Activated naive CD4-positive, alpha-beta T cell treated with anti-CD3 and anti-CD28 coated beads, Interleukin-2, amount 50 U/mL, for 24 hours (primary cell): ENCODE measurements at regions not wholly inside any gene's neighbourhood (a gene's known extent, or its start where the extent isn't known, plus 50 kb on each side); places are given as distances from the start of the nearest gene placed in this dataset.

Experiments used
- H3K27ac Mint-ChIP-seq: one replicate; pipeline ENCODE4 v1.8.0; 2021; ENCODE audit warnings: mild to moderate bottlenecking, mixed read lengths
- H3K27me3 Mint-ChIP-seq: one replicate; pipeline ENCODE4 v1.8.0; 2021; ENCODE audit warnings: mixed read lengths
- H3K36me3 Mint-ChIP-seq: one replicate; pipeline ENCODE4 v1.8.0; 2021; ENCODE audit warnings: mixed read lengths
- H3K4me1 Mint-ChIP-seq: one replicate; pipeline ENCODE4 v1.8.0; 2021; ENCODE audit warnings: mixed read lengths
- H3K4me3 Mint-ChIP-seq: one replicate; pipeline ENCODE4 v1.8.0; 2021; ENCODE audit warnings: mild to moderate bottlenecking, mixed read lengths
- H3K9me3 Mint-ChIP-seq: one replicate; pipeline ENCODE4 v1.8.0; 2021; ENCODE audit warnings: mixed read lengths

GRCh38 chr6:66655420-66655819 lies 948.4 kb upstream of the EYS start:
- Mint-ChIP-seq H3K4me1 (no peaks in the 10 kb centered on the region), H3K27me3 (no peaks in the 10 kb centered on the region), H3K27ac (no peak overlapping the region), H3K9me3 (no peaks in the 10 kb centered on the region), H3K36me3 (no peaks in the 10 kb centered on the region), H3K4me3 (no peak overlapping the region)

- Mint-ChIP-seq H3K9me3 (no peaks in the 10 kb centered on the region), H3K27ac (no peak overlapping the region), H3K27me3 (no peaks in the 10 kb centered on the region), H3K4me1 (no peaks in the 10 kb centered on the region), H3K4me3 (no peak overlapping the region), H3K36me3 (no peaks in the 10 kb centered on the region)
These were observed 931.5 kb upstream of the EYS start for GRCh38 chr6:66638518-66638917.

GRCh38 chr6:66638099-66638498 lies 931.1 kb upstream of the EYS start:
- H3K27ac Mint-ChIP-seq = no peak overlapping the region
- no peaks in the 10 kb centered on the region for H3K27me3 Mint-ChIP-seq
- no peak overlapping the region for H3K4me3 Mint-ChIP-seq
- H3K4me1 Mint-ChIP-seq = no peaks in the 10 kb centered on the region
- no peaks in the 10 kb centered on the region for H3K36me3 Mint-ChIP-seq
- no peaks in the 10 kb centered on the region for H3K9me3 Mint-ChIP-seq

- H3K4me3 Mint-ChIP-seq = no peak overlapping the region
- H3K27ac Mint-ChIP-seq = no peak overlapping the region
- no peaks in the 10 kb centered on the region for H3K4me1 Mint-ChIP-seq
These were observed 921.9 kb upstream of the EYS start for GRCh38 chr6:66628917-66629316.

GRCh38 chr6:66623050-66623449 lies 916.0 kb upstream of the EYS start:
- Mint-ChIP-seq H3K9me3 (peaks cover 5% of the 10 kb centered on the region), H3K4me3 (no peak overlapping the region), H3K27ac (no peak overlapping the region), H3K27me3 (no peaks in the 10 kb centered on the region), H3K36me3 (no peaks in the 10 kb centered on the region), H3K4me1 (no peaks in the 10 kb centered on the region)

More at GRCh38 chr6:66628917-66629316, 921.9 kb upstream of the EYS start:
- Mint-ChIP-seq H3K27me3 (no peaks in the 10 kb centered on the region), H3K9me3 (no peaks in the 10 kb centered on the region), H3K36me3 (no peaks in the 10 kb centered on the region)

GRCh38 chr6:66605971-66606370 lies 898.9 kb upstream of the EYS start:
- H3K9me3 Mint-ChIP-seq = peaks cover 5% of the 10 kb centered on the region
- no peaks in the 10 kb centered on the region for H3K27me3 Mint-ChIP-seq
- H3K27ac Mint-ChIP-seq = no peak overlapping the region
- H3K36me3 Mint-ChIP-seq = no peaks in the 10 kb centered on the region
- H3K4me1 Mint-ChIP-seq = no peaks in the 10 kb centered on the region
- no peak overlapping the region for H3K4me3 Mint-ChIP-seq

- no peak overlapping the region for H3K4me3 Mint-ChIP-seq
- H3K27me3 Mint-ChIP-seq = no peaks in the 10 kb centered on the region
- H3K36me3 Mint-ChIP-seq = no peaks in the 10 kb centered on the region
- H3K27ac Mint-ChIP-seq = no peak overlapping the region
- H3K9me3 Mint-ChIP-seq = peaks cover 5% of the 10 kb centered on the region
- no peaks in the 10 kb centered on the region for H3K4me1 Mint-ChIP-seq
These were observed 898.0 kb upstream of the EYS start for GRCh38 chr6:66605011-66605410.

- H3K4me1 Mint-ChIP-seq = no peaks in the 10 kb centered on the region
- no peaks in the 10 kb centered on the region for H3K36me3 Mint-ChIP-seq
- H3K9me3 Mint-ChIP-seq = peaks cover 4% of the 10 kb centered on the region
- no peak overlapping the region for H3K4me3 Mint-ChIP-seq
- H3K27me3 Mint-ChIP-seq = no peaks in the 10 kb centered on the region
- H3K27ac Mint-ChIP-seq = no peak overlapping the region
These were observed 892.5 kb upstream of the EYS start for GRCh38 chr6:66599541-66599940.

- no peaks in the 10 kb centered on the region for H3K4me1 Mint-ChIP-seq
- H3K9me3 Mint-ChIP-seq = peaks cover 4% of the 10 kb centered on the region
- H3K27ac Mint-ChIP-seq = no peak overlapping the region
- no peaks in the 10 kb centered on the region for H3K27me3 Mint-ChIP-seq
- no peaks in the 10 kb centered on the region for H3K36me3 Mint-ChIP-seq
- no peak overlapping the region for H3K4me3 Mint-ChIP-seq
These were observed 871.3 kb upstream of the EYS start for GRCh38 chr6:66578362-66578761.

- Mint-ChIP-seq H3K36me3 (no peaks in the 10 kb centered on the region), H3K4me3 (no peak overlapping the region)
These were observed 861.2 kb upstream of the EYS start for GRCh38 chr6:66568271-66568670.

GRCh38 chr6:66561479-66561878 lies 854.5 kb upstream of the EYS start:
- H3K4me1 Mint-ChIP-seq = no peaks in the 10 kb centered on the region
- H3K27ac Mint-ChIP-seq = no peak overlapping the region
- H3K4me3 Mint-ChIP-seq = no peak overlapping the region
- peaks cover 6% of the 10 kb centered on the region for H3K9me3 Mint-ChIP-seq
- H3K36me3 Mint-ChIP-seq = no peaks in the 10 kb centered on the region
- no peaks in the 10 kb centered on the region for H3K27me3 Mint-ChIP-seq

More at GRCh38 chr6:66568271-66568670, 861.2 kb upstream of the EYS start:
- Mint-ChIP-seq H3K27me3 (no peaks in the 10 kb centered on the region), H3K9me3 (no peaks in the 10 kb centered on the region), H3K27ac (no peak overlapping the region), H3K4me1 (no peaks in the 10 kb centered on the region)

GRCh38 chr6:66558189-66558588 lies 851.2 kb upstream of the EYS start:
- H3K27me3 Mint-ChIP-seq = no peaks in the 10 kb centered on the region
- peaks cover 18% of the 10 kb centered on the region for H3K9me3 Mint-ChIP-seq
- H3K36me3 Mint-ChIP-seq = no peaks in the 10 kb centered on the region
- H3K27ac Mint-ChIP-seq = no peak overlapping the region
- no peak overlapping the region for H3K4me3 Mint-ChIP-seq
- no peaks in the 10 kb centered on the region for H3K4me1 Mint-ChIP-seq

GRCh38 chr6:66556936-66557335 lies 849.9 kb upstream of the EYS start:
- Mint-ChIP-seq H3K4me3 (no peak overlapping the region), H3K4me1 (no peaks in the 10 kb centered on the region), H3K36me3 (no peaks in the 10 kb centered on the region), H3K27ac (no peak overlapping the region), H3K27me3 (no peaks in the 10 kb centered on the region), H3K9me3 (peaks cover 18% of the 10 kb centered on the region)

GRCh38 chr6:66555082-66555481 lies 848.1 kb upstream of the EYS start:
- Mint-ChIP-seq H3K4me1 (no peaks in the 10 kb centered on the region), H3K9me3 (peaks cover 13% of the 10 kb centered on the region), H3K27ac (no peak overlapping the region), H3K27me3 (no peaks in the 10 kb centered on the region), H3K36me3 (no peaks in the 10 kb centered on the region), H3K4me3 (no peak overlapping the region)

- Mint-ChIP-seq H3K9me3 (peaks cover 13% of the 10 kb centered on the region), H3K27ac (no peak overlapping the region), H3K36me3 (no peaks in the 10 kb centered on the region), H3K4me3 (no peak overlapping the region), H3K27me3 (no peaks in the 10 kb centered on the region), H3K4me1 (no peaks in the 10 kb centered on the region)
These were observed 846.4 kb upstream of the EYS start for GRCh38 chr6:66553441-66553840.

GRCh38 chr6:66538551-66539135 lies 831.6 kb upstream of the EYS start:
- Mint-ChIP-seq H3K4me1 (no peaks in the 10 kb centered on the region), H3K27ac (no peak overlapping the region), H3K27me3 (no peaks in the 10 kb centered on the region), H3K36me3 (no peaks in the 10 kb centered on the region), H3K4me3 (no peak overlapping the region), H3K9me3 (peaks cover 9% of the 10 kb centered on the region)

GRCh38 chr6:66533921-66534404 lies 826.9 kb upstream of the EYS start:
- H3K9me3 Mint-ChIP-seq = peaks cover 9% of the 10 kb centered on the region
- H3K36me3 Mint-ChIP-seq = no peaks in the 10 kb centered on the region
- no peak overlapping the region for H3K27ac Mint-ChIP-seq
- H3K4me3 Mint-ChIP-seq = no peak overlapping the region
- H3K27me3 Mint-ChIP-seq = no peaks in the 10 kb centered on the region
- no peaks in the 10 kb centered on the region for H3K4me1 Mint-ChIP-seq
